ENCODE measurements at regions not wholly inside any gene's neighbourhood (a gene's known extent, or its start where the extent isn't known, plus 50 kb on each side); places are given as distances from the start of the nearest gene placed in this dataset.

GRCh38 chr10:109274681-109275080 is 648.6 kb downstream of the XPNPEP1 start:
- H3K36me3 ChIP-seq (ENCODE audit: low read depth): no peaks in the 10 kb centered on the region
- H3K9me3 ChIP-seq: no peaks in the 10 kb centered on the region
- ATAC-seq: no peak
- intact Hi-C loops (cut with DNase I, micrococcal nuclease): no loop called here
- H3K4me3 ChIP-seq: no peak overlapping the region
- H3K4me1 ChIP-seq (ENCODE audit: low read depth): no peaks in the 10 kb centered on the region
- no peak for TF ChIP-seq CTCF (IDR thresholded peaks at IDR 0.05)
- DNase-seq: no peak

- intact Hi-C loops (cut with DNase I, micrococcal nuclease): no loop called here
These were observed 653.1 kb downstream of the XPNPEP1 start for GRCh38 chr10:109270173-109270572.

GRCh38 chr10:109264004-109264403 is 659.3 kb downstream of the XPNPEP1 start:
- intact Hi-C loops (cut with DNase I, micrococcal nuclease): no loop called here
- DNase-seq (no peak), ATAC-seq (no peak)
- Histone ChIP-seq H3K36me3 (ENCODE audit: low read depth) (no peaks in the 10 kb centered on the region), H3K4me1 (ENCODE audit: low read depth) (no peaks in the 10 kb centered on the region), H3K9me3 (peaks cover 4% of the 10 kb centered on the region), H3K4me3 (no peak overlapping the region)
- TF ChIP-seq CTCF (IDR thresholded peaks at IDR 0.05): no peak

More at GRCh38 chr10:109270173-109270572, 653.1 kb downstream of the XPNPEP1 start:
- Histone ChIP-seq H3K9me3 (no peaks in the 10 kb centered on the region), H3K4me1 (ENCODE audit: low read depth) (no peaks in the 10 kb centered on the region), H3K36me3 (ENCODE audit: low read depth) (no peaks in the 10 kb centered on the region), H3K4me3 (no peak overlapping the region)
- ATAC-seq (no peak), DNase-seq (no peak)
- TF ChIP-seq CTCF (IDR thresholded peaks at IDR 0.05): no peak

- Histone ChIP-seq H3K4me1 (ENCODE audit: low read depth) (no peaks in the 10 kb centered on the region), H3K4me3 (no peak overlapping the region), H3K36me3 (ENCODE audit: low read depth) (no peaks in the 10 kb centered on the region), H3K9me3 (peaks cover 4% of the 10 kb centered on the region)
- DNase-seq: no peak
- no peak for ATAC-seq
- intact Hi-C loops (cut with DNase I, micrococcal nuclease): no loop called here
- no peak for TF ChIP-seq CTCF (IDR thresholded peaks at IDR 0.05)
These were observed 662.1 kb downstream of the XPNPEP1 start for GRCh38 chr10:109261231-109261630.

GRCh38 chr10:109259293-109259692 is 664.0 kb downstream of the XPNPEP1 start:
- Histone ChIP-seq H3K4me1 (ENCODE audit: low read depth) (no peaks in the 10 kb centered on the region), H3K4me3 (no peak overlapping the region), H3K9me3 (peaks cover 4% of the 10 kb centered on the region), H3K36me3 (ENCODE audit: low read depth) (no peaks in the 10 kb centered on the region)
- intact Hi-C loops (cut with DNase I, micrococcal nuclease): no loop called here
- DNase-seq (no peak), ATAC-seq (no peak)
- no peak for TF ChIP-seq CTCF (IDR thresholded peaks at IDR 0.05)

- Histone ChIP-seq H3K4me1 (ENCODE audit: low read depth) (peaks cover 2% of the 10 kb centered on the region), H3K36me3 (ENCODE audit: low read depth) (no peaks in the 10 kb centered on the region), H3K9me3 (no peaks in the 10 kb centered on the region), H3K4me3 (no peak overlapping the region)
- TF ChIP-seq CTCF (IDR thresholded peaks at IDR 0.05): no peak
- intact Hi-C loops (cut with DNase I, micrococcal nuclease): no loop called here
- ATAC-seq: no peak
- no peak for DNase-seq
These were observed 670.0 kb downstream of the XPNPEP1 start for GRCh38 chr10:109253306-109253705.

Measured in mucosa of descending colon (tissue), 3 donors.